Common myeloid progenitor, CD34-positive (primary cell): ENCODE measurements at regions not wholly inside any gene's neighbourhood (a gene's known extent, or its start where the extent isn't known, plus 50 kb on each side); places are given as distances from the start of the nearest gene placed in this dataset.

ENCODE experiments used
- CTCF ChIA-PET: fragments of 350-600 bp; sonication (Branson Sonifier 250); formaldehyde crosslinking; loops from one replicate; lab custom pipeline; 2021; ENCODE audit warnings: antibody characterized with exemption; lab: Charles Lee
- POLR2A ChIA-PET: fragments of 350-600 bp; sonication (Branson Sonifier 250); formaldehyde crosslinking; loops from one replicate; lab custom pipeline; 2021; ENCODE audit warnings: antibody characterized with exemption; lab: Charles Lee
- DNase-seq, 3 donors: peaks; one replicate each; pipeline versions ENCODE4 v3.0.0 to v3.0.0-alpha.2; 2013
- H3K27ac ChIP-seq, 2 experiments: 1 replicate in 1 of 2; 2 replicates in 1 of 2; pipeline ENCODE4 v1.7.0; 2013; ENCODE audit warnings: inconsistent platforms in 2 of 2, low read length in 2 of 2, mild to moderate bottlenecking in 2 of 2, low read depth in 1 of 2, moderate library complexity in 1 of 2; ENCODE audit not compliant: severe bottlenecking in 2 of 2, insufficient read depth in 1 of 2, poor library complexity in 1 of 2
- H3K27me3 ChIP-seq, 5 experiments: replicated peaks in 2 of 5; 1 replicate in 3 of 5; 2 replicates in 2 of 5; pipeline versions ENCODE4 v1.6.1 to v1.7.0; 2013; ENCODE audit warnings: low read length in 4 of 5, mild to moderate bottlenecking in 2 of 5, moderate library complexity in 2 of 5, inconsistent platforms in 1 of 5; ENCODE audit not compliant: insufficient read depth in 5 of 5, control insufficient read depth in 4 of 5
- H3K36me3 ChIP-seq, 4 experiments: 1 replicate in 2 of 4; 2 replicates in 2 of 4; pipeline versions ENCODE4 v1.6.1 to v1.7.0; 2013; ENCODE audit warnings: low read length in 3 of 4, control low read depth in 1 of 4, mild to moderate bottlenecking in 1 of 4; ENCODE audit not compliant: control insufficient read depth in 4 of 4, insufficient read depth in 4 of 4
- H3K4me1 ChIP-seq, 4 experiments: 1 replicate in 3 of 4; 2 replicates in 1 of 4; pipeline versions ENCODE4 v1.6.1 to v1.7.1; 2013; ENCODE audit warnings: low read length in 3 of 4, mild to moderate bottlenecking in 3 of 4, control low read depth in 1 of 4, inconsistent platforms in 1 of 4, moderate library complexity in 1 of 4; ENCODE audit not compliant: control insufficient read depth in 4 of 4, insufficient read depth in 4 of 4; ENCODE audit errors: control extremely low read depth in 1 of 4
- H3K4me3 ChIP-seq, 7 experiments: 1 replicate in 4 of 7; 2 replicates in 3 of 7; pipeline versions ENCODE4 v1.5.1 to v1.7.0; 2013; ENCODE audit warnings: mild to moderate bottlenecking in 7 of 7, low read length in 6 of 7, moderate library complexity in 6 of 7, inconsistent platforms in 2 of 7, low read depth in 2 of 7, control low read depth in 1 of 7; ENCODE audit not compliant: insufficient read depth in 4 of 7, control insufficient read depth in 1 of 7; ENCODE audit errors: extremely low read depth in 1 of 7
- H3K9me3 ChIP-seq, 5 experiments: 1 replicate in 4 of 5; 2 replicates in 1 of 5; pipeline versions ENCODE4 v1.6.1 to v1.7.1; 2013; ENCODE audit warnings: low read length in 4 of 5, mild to moderate bottlenecking in 2 of 5, inconsistent platforms in 1 of 5, low read depth in 1 of 5, moderate library complexity in 1 of 5; ENCODE audit not compliant: control insufficient read depth in 4 of 5, insufficient read depth in 2 of 5; ENCODE audit errors: control extremely low read depth in 1 of 5
- WGBS: methylation state at CpG from one replicate; pipeline ENCODE4 v1.1.5; 2013; ENCODE audit not compliant: insufficient coverage; 5-methylcytosine and 5-hydroxymethylcytosine counted together

DNA sequence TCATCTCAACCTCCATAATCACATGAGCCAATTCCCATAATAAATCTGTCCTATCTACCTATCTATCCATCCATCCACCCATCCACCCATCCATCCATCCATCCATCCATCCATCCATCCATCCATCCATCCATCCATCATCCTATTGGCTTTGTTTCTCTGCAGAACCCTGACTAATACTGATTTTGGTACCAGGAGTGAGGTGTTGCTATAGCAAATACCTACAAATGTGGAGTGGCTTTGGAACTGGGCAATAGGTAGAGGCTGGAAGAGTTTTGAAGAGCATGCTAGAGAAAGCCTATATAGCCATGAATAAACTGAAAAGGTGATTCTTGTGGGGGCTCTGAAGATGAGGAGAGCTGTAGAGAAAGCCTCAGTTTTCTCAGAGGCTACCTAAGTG, 88.7 kb upstream of the ANKRD28 start:
- H3K9me3 ChIP-seq: peaks cover 0 to 12% (median 3%) of the 10 kb centered on the region in 5 experiments

DNA sequence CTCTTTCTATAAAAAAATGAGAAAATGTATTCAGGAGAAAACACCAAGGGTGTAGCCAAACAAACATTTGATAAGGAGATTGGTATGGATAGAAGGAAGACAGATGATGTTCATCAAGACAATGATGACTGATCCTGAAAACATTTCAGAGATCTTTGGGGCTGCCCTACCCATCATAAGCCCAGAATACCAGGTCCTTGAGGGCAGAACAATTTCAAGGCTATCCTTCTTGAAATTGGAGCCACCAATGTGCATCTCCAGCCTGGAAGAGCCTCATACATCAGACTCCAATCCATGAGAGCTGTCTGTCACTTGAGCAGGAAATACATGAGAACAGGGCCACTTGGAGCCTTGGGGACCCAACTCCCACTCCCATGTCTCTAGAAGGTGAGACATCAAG, 89.5 kb upstream of the ANKRD28 start:
- peaks cover 0 to 2% (median 0%) of the 10 kb centered on the region in 4 experiments for H3K4me1 ChIP-seq
- no peak for DNase-seq
- no peaks in the 10 kb centered on the region for H3K36me3 ChIP-seq
- H3K27me3 ChIP-seq: no peaks in the 10 kb centered on the region
- ChIA-PET CTCF (no interaction called here), POLR2A (interaction anchor here (0.7 kb wide), 1 partner anchor 821 kb away, joined by 3 read pairs; no protein-coding TSS in a partner anchor)
- H3K4me3 ChIP-seq: no peak overlapping the region
- no peak overlapping the region for H3K27ac ChIP-seq
- H3K9me3 ChIP-seq: peaks cover 0 to 12% (median 3%) of the 10 kb centered on the region in 5 experiments

More for the DNA sequence above, 88.7 kb upstream of the ANKRD28 start:
- no peak for DNase-seq
- POLR2A ChIA-PET: no interaction called here
- CTCF ChIA-PET: no interaction called here
- Histone ChIP-seq H3K27me3 (no peaks in the 10 kb centered on the region), H3K36me3 (no peaks in the 10 kb centered on the region), H3K4me1 (no peaks in the 10 kb centered on the region), H3K4me3 (no peak overlapping the region), H3K27ac (no peak overlapping the region)

DNA sequence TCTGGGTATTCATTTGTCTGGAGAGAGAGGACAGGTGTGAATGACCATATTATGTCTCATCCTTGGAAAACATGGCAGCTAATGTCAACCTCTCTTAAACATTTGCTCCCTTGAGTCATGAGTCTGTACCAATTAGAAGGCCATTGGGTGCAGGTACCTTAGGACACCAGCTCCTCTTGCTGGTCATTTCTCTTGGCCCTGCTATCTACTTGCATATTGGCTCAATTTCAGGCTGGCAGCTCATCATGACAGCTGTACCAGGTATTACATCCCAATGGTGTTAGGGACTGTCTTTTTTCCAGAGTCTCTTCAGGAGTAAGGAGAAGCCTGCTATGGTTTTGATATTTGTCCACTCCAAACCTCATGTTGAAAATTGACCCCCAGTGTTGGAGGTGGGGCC, 92.2 kb upstream of the ANKRD28 start:
- peaks cover 0 to 3% (median 0%) of the 10 kb centered on the region in 4 experiments for H3K4me1 ChIP-seq
- no peaks in the 10 kb centered on the region for H3K27me3 ChIP-seq
- ChIA-PET POLR2A (no interaction called here), CTCF (no interaction called here)
- no peaks in the 10 kb centered on the region for H3K36me3 ChIP-seq
- no peak for DNase-seq
- H3K27ac ChIP-seq: no peak overlapping the region
- no peak overlapping the region for H3K4me3 ChIP-seq
- H3K9me3 ChIP-seq: peaks cover 0 to 12% (median 3%) of the 10 kb centered on the region in 5 experiments

DNA sequence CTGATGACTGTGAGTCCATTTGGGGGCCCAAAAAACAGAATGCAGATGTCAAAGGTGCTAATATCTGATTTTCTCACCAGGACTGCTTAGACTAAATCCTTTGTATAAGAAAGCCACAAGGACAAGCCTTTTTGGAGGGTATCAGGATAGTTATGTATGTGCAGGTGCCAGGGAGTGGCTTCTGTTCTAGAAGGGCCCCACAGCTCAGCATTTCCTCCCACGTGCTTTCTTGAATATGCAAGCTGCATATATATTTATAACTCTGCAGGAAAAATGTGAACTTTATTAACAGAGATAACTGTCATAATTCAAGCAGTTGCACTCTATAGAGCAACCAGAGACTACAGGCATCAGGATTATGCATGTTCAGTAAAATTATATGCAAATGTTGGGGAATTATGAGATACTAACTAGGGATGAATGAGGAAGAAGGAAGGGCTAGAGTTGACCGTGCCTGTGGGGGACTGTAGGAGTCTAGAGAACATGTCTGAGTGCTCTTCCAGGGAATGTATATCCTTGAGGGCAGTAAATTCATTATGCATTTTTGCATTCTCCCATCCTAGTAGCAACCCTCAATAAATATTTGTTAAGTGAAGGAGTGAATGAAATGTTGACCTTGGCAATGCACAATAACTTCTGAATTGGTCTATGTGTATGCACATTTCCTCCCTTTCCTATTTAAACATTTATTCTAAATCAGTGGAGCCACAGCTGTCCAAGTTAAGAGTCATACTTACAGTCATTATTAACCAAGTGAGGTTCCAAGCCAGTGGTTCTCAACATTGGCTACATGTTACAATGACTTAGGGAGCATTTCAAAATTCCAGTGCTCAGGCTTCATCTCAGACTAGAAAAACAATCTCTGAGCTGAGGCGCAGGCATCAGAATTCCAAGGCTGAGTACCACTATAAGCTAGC, 94.8 kb upstream of the ANKRD28 start:
- Histone ChIP-seq H3K27me3 (no peaks in the 10 kb centered on the region), H3K27ac (no peak overlapping the region), H3K4me3 (no peak overlapping the region), H3K4me1 (peaks cover 0 to 3% (median 0%) of the 10 kb centered on the region in 4 experiments), H3K36me3 (no peaks in the 10 kb centered on the region), H3K9me3 (peaks cover 0 to 5% (median 0%) of the 10 kb centered on the region in 5 experiments)
- DNase-seq: peak in 1 of 3 donors; percentile 1
- WGBS: 79% methylated on average over 2 of the region's 3 CpGs
- CTCF ChIA-PET: no interaction called here
- POLR2A ChIA-PET: interaction anchor here (0.7 kb wide), 1 partner anchor 1906 kb away, joined by 4 read pairs; no protein-coding TSS in a partner anchor

DNA sequence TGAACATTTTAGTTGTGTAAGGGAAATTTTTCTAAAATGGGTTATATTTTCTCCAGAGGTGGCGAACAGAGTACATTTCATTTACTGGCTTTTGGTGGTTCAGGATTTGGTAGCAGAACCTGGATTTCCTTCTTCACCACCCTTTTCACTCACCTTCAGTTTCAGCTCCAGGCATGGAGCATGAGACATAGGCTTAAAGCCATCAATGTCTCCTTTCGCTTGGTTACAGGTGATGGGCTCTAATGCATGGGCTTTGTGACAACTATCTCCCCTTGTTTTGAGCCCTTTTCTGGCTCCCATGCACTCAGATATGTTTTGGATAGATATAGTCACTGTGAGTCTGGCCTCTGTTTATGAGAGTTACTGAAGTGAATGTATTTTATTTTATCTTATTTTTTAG, 96.6 kb upstream of the ANKRD28 start:
- CTCF ChIA-PET: no interaction called here
- H3K27ac ChIP-seq: no peak overlapping the region
- H3K9me3 ChIP-seq: peaks cover 0 to 5% (median 0%) of the 10 kb centered on the region in 5 experiments
- no CpG with 5 or more reads among the region's 2 CpGs for WGBS
- no peaks in the 10 kb centered on the region for H3K27me3 ChIP-seq
- POLR2A ChIA-PET: no interaction called here
- H3K4me1 ChIP-seq: peaks cover 0 to 3% (median 0%) of the 10 kb centered on the region in 4 experiments
- no peak for DNase-seq
- no peak overlapping the region for H3K4me3 ChIP-seq
- H3K36me3 ChIP-seq: no peaks in the 10 kb centered on the region

DNA sequence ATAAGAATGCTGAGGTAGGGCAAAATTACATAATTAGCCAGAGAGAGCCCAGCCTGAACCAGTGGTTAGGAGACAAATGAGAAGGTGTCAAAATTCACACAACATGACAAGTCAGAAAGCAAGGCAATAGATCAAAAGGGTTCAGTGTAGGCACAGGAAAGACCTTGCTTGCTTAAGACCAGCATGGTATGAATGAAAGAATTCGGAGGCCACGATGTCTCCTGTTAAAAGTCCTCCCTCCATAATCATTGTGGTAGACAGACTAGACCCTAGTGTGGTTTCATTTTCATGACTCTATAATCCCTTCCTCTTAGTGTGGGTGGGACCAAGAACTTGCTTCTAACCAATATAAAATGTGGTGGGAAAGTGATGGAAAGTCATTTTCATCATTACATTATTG, 98.7 kb upstream of the ANKRD28 start:
- ChIA-PET POLR2A (no interaction called here), CTCF (no interaction called here)
- no peaks in the 10 kb centered on the region for H3K36me3 ChIP-seq
- H3K4me3 ChIP-seq: no peak overlapping the region
- no peaks in the 10 kb centered on the region for H3K27me3 ChIP-seq
- WGBS: 100% methylated on average over 1 of the region's 2 CpGs
- no peak overlapping the region for H3K27ac ChIP-seq
- DNase-seq: no peak
- peaks cover 0 to 3% (median 0%) of the 10 kb centered on the region in 4 experiments for H3K4me1 ChIP-seq
- H3K9me3 ChIP-seq: peaks cover 0 to 5% (median 0%) of the 10 kb centered on the region in 5 experiments

DNA sequence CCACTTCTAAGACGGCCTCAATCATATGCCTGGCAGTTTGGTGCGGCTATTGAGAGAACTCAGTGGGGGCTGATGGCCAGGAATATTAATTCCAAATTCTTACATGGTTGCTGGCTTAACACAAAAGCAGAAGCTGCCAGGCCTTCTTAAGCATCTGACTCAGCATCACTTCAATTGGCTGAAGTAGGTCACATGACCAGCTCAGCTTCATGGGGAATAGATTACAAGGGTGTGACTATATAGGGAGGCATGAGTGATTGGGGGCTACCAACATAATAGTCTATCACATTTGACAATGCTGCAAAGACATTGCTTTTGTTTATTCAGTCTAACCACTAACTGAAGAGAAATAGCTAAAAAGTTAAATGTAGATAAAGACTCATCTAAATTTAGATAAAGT, 101.6 kb upstream of the ANKRD28 start:
- DNase-seq: peak; percentile 25 to 75 (median 72)
- no peaks in the 10 kb centered on the region for H3K27me3 ChIP-seq
- H3K27ac ChIP-seq: no peak overlapping the region
- H3K9me3 ChIP-seq: peaks cover 0 to 5% (median 0%) of the 10 kb centered on the region in 5 experiments
- no peaks in the 10 kb centered on the region for H3K4me1 ChIP-seq
- ChIA-PET CTCF (interaction anchor here (0.6 kb wide), 1 partner anchor 146 kb away, joined by 3 read pairs; no protein-coding TSS in a partner anchor), POLR2A (no interaction called here)
- H3K4me3 ChIP-seq: no peak overlapping the region
- H3K36me3 ChIP-seq: no peaks in the 10 kb centered on the region
- WGBS: 93% methylated on average over 2 of the region's 2 CpGs
